GM18867 (cell line): ENCODE measurements at regions not wholly inside any gene's neighbourhood (a gene's known extent, or its start where the extent isn't known, plus 50 kb on each side); places are given as distances from the start of the nearest gene placed in this dataset.
"Not testable (repeated sequence)": the region's sequence is repeated elsewhere in the genome, so short reads cannot be mapped to it uniquely, and the experiment has no call there.

ENCODE experiments used
- ATAC-seq: cut with Tn5 transposase; IDR thresholded peaks from one replicate; pipeline ENCODE4 v1.9.1; 2021; ENCODE audit warnings: mild to moderate bottlenecking, moderate library complexity; ENCODE audit not compliant: unreplicated experiment

GRCh38 chr12:4158306-4158705 is 115.3 kb upstream of the CCND2 start:
- ATAC-seq = no peak

- no peak for ATAC-seq
These were observed 116.4 kb upstream of the CCND2 start for GRCh38 chr12:4157122-4157521.

- no peak for ATAC-seq
These were observed 117.2 kb upstream of the CCND2 start for GRCh38 chr12:4156317-4156716.

GRCh38 chr12:4154672-4155225 is 118.8 kb upstream of the CCND2 start:
- ATAC-seq = no peak

- peak; percentile 84 for ATAC-seq
These were observed 120.1 kb upstream of the CCND2 start for GRCh38 chr12:4153343-4153892.

GRCh38 chr12:4152145-4152795 is 121.3 kb upstream of the CCND2 start:
- ATAC-seq = no peak

- no peak for ATAC-seq
These were observed 122.0 kb upstream of the CCND2 start for GRCh38 chr12:4151362-4152121.

- ATAC-seq = not testable (repeated sequence)
These were observed 123.2 kb upstream of the CCND2 start for GRCh38 chr12:4150355-4150754.

- peak; percentile 64 for ATAC-seq
These were observed 125.0 kb upstream of the CCND2 start for GRCh38 chr12:4148418-4149056.

- ATAC-seq = no peak
These were observed 126.5 kb upstream of the CCND2 start for GRCh38 chr12:4147031-4147481.

- ATAC-seq = no peak
These were observed 127.3 kb upstream of the CCND2 start for GRCh38 chr12:4145990-4146859.

GRCh38 chr12:4144676-4145075 is 128.9 kb upstream of the CCND2 start:
- no peak for ATAC-seq

- no peak for ATAC-seq
These were observed 129.7 kb upstream of the CCND2 start for GRCh38 chr12:4143896-4144295.

GRCh38 chr12:4141348-4142270 is 132.0 kb upstream of the CCND2 start:
- no peak for ATAC-seq

GRCh38 chr12:4140581-4141301 is 132.8 kb upstream of the CCND2 start:
- ATAC-seq = no peak

GRCh38 chr12:4139191-4139590 is 134.4 kb upstream of the CCND2 start:
- no peak for ATAC-seq

GRCh38 chr12:4138532-4138931 is 135.0 kb upstream of the CCND2 start:
- not testable (repeated sequence) for ATAC-seq

- ATAC-seq = no peak
These were observed 135.5 kb upstream of the CCND2 start for GRCh38 chr12:4138051-4138450.

GRCh38 chr12:4137441-4137840 is 136.1 kb upstream of the CCND2 start:
- no peak for ATAC-seq
